ENCODE measurements at regions not wholly inside any gene's neighbourhood (a gene's known extent, or its start where the extent isn't known, plus 50 kb on each side); places are given as distances from the start of the nearest gene placed in this dataset.
"Not testable (repeated sequence)": the region's sequence is repeated elsewhere in the genome, so short reads cannot be mapped to it uniquely, and the experiment has no call there.

DNA sequence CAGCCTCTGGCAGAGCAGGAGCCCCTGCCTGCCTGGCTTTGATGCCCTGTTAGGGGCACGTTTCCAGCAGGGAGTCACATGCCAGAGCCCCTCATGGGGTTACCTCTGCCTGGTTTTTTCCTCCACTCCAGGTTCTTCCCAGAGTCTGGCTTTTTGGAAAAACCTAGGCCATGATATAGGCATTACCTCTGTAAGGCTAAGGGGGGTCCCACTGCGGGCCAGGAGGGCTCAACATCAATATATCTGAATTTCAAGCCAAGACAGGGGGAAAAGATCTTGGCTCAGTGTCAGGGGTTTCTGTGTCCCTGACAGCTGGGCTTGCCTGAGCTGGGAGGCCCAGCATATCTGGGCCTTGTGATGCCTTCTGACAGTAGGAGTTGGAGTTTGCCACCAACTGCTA, 127.4 kb downstream of the POTEH start:
- WGBS (ENCODE audit: insufficient coverage), result no CpG with 5 or more reads among the region's 2 CpGs
- H3K4me3 ChIP-seq (ENCODE audit: control extremely low read depth in 1 of 5, extremely low read depth in 1 of 5, insufficient read depth in 1 of 5, low read depth in 2 of 5, low read length in 4 of 5); H3K4me1 ChIP-seq (ENCODE audit: control insufficient read depth in 2 of 2, insufficient read depth in 2 of 2, low read length in 2 of 2); H3K4me3 Mint-ChIP-seq; ATAC-seq (ENCODE audit: low read depth); H3K27ac ChIP-seq (ENCODE audit: low read length in 2 of 2); H3K27me3 ChIP-seq (replicated peaks in 1 of 4; ENCODE audit: control extremely low read depth in 1 of 4, control insufficient read depth in 3 of 4, insufficient read depth in 4 of 4, low read length in 3 of 4); intact Hi-C loops (cut with micrococcal nuclease); H3K27me3 Mint-ChIP-seq; H2AFZ ChIP-seq (ENCODE audit: insufficient read depth, low read depth, low read length, poor library complexity, severe bottlenecking); POLR2A ChIA-PET; H3K36me3 ChIP-seq (replicated peaks in 1 of 2; ENCODE audit: control extremely low read depth in 1 of 2, control insufficient read depth in 1 of 2, extremely low read depth in 1 of 2, insufficient read depth in 2 of 2, low read length in 1 of 2); H3K9ac ChIP-seq (ENCODE audit: low read length); H4K20me1 ChIP-seq (ENCODE audit: control insufficient read depth, insufficient read depth, low read length, poor library complexity, severe bottlenecking); DNase-seq; CTCF ChIA-PET; H3K9me3 ChIP-seq (ENCODE audit: control extremely low read depth in 1 of 3, control insufficient read depth in 2 of 3, insufficient read depth in 1 of 3, low read length in 2 of 3); H3K4me1 Mint-ChIP-seq; H3K9me3 Mint-ChIP-seq (ENCODE audit: insufficient read depth); H3K79me2 ChIP-seq (ENCODE audit: control insufficient read depth, insufficient read depth, low read length); H3K27ac Mint-ChIP-seq; H3K4me2 ChIP-seq (replicated peaks; ENCODE audit: low read depth, low read length, poor library complexity, severe bottlenecking): not testable (repeated sequence)

DNA sequence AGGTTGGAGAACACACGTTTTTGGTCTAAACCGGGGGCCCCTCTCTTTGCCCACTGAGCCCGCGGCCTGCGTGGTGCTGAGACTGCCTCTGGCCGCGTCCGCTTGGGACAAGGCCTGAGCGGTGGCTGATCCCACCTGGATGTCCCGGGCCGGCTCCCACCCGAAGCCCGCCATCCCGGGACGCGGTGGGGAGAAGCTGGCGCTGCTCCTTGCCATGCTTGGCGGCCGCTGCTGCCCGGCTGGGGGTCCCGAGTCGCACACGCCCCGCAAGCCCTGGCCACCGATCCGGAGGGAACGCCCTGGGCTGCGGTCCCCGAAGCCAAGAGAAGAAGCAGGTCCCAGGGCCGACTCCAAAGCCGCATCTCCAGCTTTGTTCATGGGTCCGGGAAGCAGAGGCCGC, 130.1 kb downstream of the POTEH start:
- no CpG with 5 or more reads among the region's 33 CpGs for WGBS (ENCODE audit: insufficient coverage)

DNA sequence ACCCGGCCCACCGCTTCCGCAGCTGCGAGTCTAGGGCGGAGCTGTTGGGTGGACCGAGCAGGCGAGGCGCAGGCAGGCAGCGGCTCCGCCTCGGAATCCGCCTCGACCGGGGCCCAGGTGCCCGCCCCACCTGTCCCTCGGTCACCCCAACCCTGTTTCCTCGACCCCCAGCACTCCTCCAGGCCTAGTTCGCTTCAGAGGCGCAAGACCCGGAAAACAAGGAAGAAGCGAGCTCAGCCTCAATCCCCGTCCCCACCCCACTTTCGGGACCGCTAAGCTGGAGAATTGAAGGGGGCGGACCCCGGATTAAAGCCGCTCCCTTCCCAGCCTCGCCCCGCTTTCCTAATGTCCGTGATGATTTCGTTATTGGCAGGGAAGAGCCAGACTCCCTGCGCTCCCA, 131.3 kb downstream of the POTEH start:
- CTCF ChIA-PET; ATAC-seq (ENCODE audit: low read depth); H3K4me3 Mint-ChIP-seq; H3K36me3 ChIP-seq (replicated peaks in 1 of 2; ENCODE audit: control extremely low read depth in 1 of 2, control insufficient read depth in 1 of 2, extremely low read depth in 1 of 2, insufficient read depth in 2 of 2, low read length in 1 of 2); H3K79me2 ChIP-seq (ENCODE audit: control insufficient read depth, insufficient read depth, low read length); H3K9ac ChIP-seq (ENCODE audit: low read length); H3K4me1 ChIP-seq (ENCODE audit: control insufficient read depth in 2 of 2, insufficient read depth in 2 of 2, low read length in 2 of 2); POLR2A ChIA-PET; H3K27ac Mint-ChIP-seq; H4K20me1 ChIP-seq (ENCODE audit: control insufficient read depth, insufficient read depth, low read length, poor library complexity, severe bottlenecking); DNase-seq; H2AFZ ChIP-seq (ENCODE audit: insufficient read depth, low read depth, low read length, poor library complexity, severe bottlenecking); intact Hi-C loops (cut with micrococcal nuclease); H3K27me3 ChIP-seq (replicated peaks in 1 of 4; ENCODE audit: control extremely low read depth in 1 of 4, control insufficient read depth in 3 of 4, insufficient read depth in 4 of 4, low read length in 3 of 4); H3K9me3 Mint-ChIP-seq (ENCODE audit: insufficient read depth); H3K4me2 ChIP-seq (replicated peaks; ENCODE audit: low read depth, low read length, poor library complexity, severe bottlenecking); H3K9me3 ChIP-seq (ENCODE audit: control extremely low read depth in 1 of 3, control insufficient read depth in 2 of 3, insufficient read depth in 1 of 3, low read length in 2 of 3); H3K4me1 Mint-ChIP-seq; H3K27me3 Mint-ChIP-seq; H3K27ac ChIP-seq (ENCODE audit: low read length in 2 of 2); H3K4me3 ChIP-seq (ENCODE audit: control extremely low read depth in 1 of 5, extremely low read depth in 1 of 5, insufficient read depth in 1 of 5, low read depth in 2 of 5, low read length in 4 of 5): not testable (repeated sequence)
- no CpG with 5 or more reads among the region's 32 CpGs for WGBS (ENCODE audit: insufficient coverage)

More for the DNA sequence above, 130.1 kb downstream of the POTEH start:
- H3K4me2 ChIP-seq (replicated peaks; ENCODE audit: low read depth, low read length, poor library complexity, severe bottlenecking); H3K9me3 ChIP-seq (ENCODE audit: control extremely low read depth in 1 of 3, control insufficient read depth in 2 of 3, insufficient read depth in 1 of 3, low read length in 2 of 3); H3K27ac Mint-ChIP-seq; ATAC-seq (ENCODE audit: low read depth); CTCF ChIA-PET; H3K27me3 Mint-ChIP-seq; H2AFZ ChIP-seq (ENCODE audit: insufficient read depth, low read depth, low read length, poor library complexity, severe bottlenecking); H3K79me2 ChIP-seq (ENCODE audit: control insufficient read depth, insufficient read depth, low read length); intact Hi-C loops (cut with micrococcal nuclease); H3K9me3 Mint-ChIP-seq (ENCODE audit: insufficient read depth); H3K4me1 Mint-ChIP-seq; H3K9ac ChIP-seq (ENCODE audit: low read length); H3K4me3 ChIP-seq (ENCODE audit: control extremely low read depth in 1 of 5, extremely low read depth in 1 of 5, insufficient read depth in 1 of 5, low read depth in 2 of 5, low read length in 4 of 5); H3K4me3 Mint-ChIP-seq; H3K36me3 ChIP-seq (replicated peaks in 1 of 2; ENCODE audit: control extremely low read depth in 1 of 2, control insufficient read depth in 1 of 2, extremely low read depth in 1 of 2, insufficient read depth in 2 of 2, low read length in 1 of 2); H3K27me3 ChIP-seq (replicated peaks in 1 of 4; ENCODE audit: control extremely low read depth in 1 of 4, control insufficient read depth in 3 of 4, insufficient read depth in 4 of 4, low read length in 3 of 4); POLR2A ChIA-PET; H3K27ac ChIP-seq (ENCODE audit: low read length in 2 of 2); H4K20me1 ChIP-seq (ENCODE audit: control insufficient read depth, insufficient read depth, low read length, poor library complexity, severe bottlenecking); DNase-seq; H3K4me1 ChIP-seq (ENCODE audit: control insufficient read depth in 2 of 2, insufficient read depth in 2 of 2, low read length in 2 of 2): not testable (repeated sequence)

DNA sequence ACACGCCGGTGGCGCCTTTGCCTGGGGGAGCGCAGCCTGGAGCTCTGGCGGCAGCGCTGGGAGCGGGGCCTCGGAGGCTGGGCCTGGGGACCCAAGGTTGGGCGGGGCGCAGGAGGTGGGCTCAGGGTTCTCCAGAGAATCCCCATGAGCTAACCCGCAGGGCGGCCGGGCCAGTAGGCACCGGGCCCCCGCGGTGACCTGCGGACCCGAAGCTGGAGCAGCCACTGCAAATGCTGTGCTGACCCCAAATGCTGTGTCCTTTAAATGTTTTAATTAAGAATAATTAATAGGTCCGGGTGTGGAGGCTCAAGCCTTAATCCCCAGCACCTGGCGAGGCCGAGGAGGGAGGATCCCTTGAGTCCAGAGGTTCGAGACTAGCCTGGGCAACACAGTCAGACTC, 132.2 kb downstream of the POTEH start:
- H3K9me3 ChIP-seq (ENCODE audit: control extremely low read depth in 1 of 3, control insufficient read depth in 2 of 3, insufficient read depth in 1 of 3, low read length in 2 of 3); CTCF ChIA-PET; intact Hi-C loops (cut with micrococcal nuclease); H4K20me1 ChIP-seq (ENCODE audit: control insufficient read depth, insufficient read depth, low read length, poor library complexity, severe bottlenecking); H3K4me1 Mint-ChIP-seq; H3K4me1 ChIP-seq (ENCODE audit: control insufficient read depth in 2 of 2, insufficient read depth in 2 of 2, low read length in 2 of 2); DNase-seq; H3K27me3 Mint-ChIP-seq; H3K4me2 ChIP-seq (replicated peaks; ENCODE audit: low read depth, low read length, poor library complexity, severe bottlenecking); H3K9ac ChIP-seq (ENCODE audit: low read length); H3K27me3 ChIP-seq (replicated peaks in 1 of 4; ENCODE audit: control extremely low read depth in 1 of 4, control insufficient read depth in 3 of 4, insufficient read depth in 4 of 4, low read length in 3 of 4); H3K4me3 Mint-ChIP-seq; POLR2A ChIA-PET; H3K36me3 ChIP-seq (replicated peaks in 1 of 2; ENCODE audit: control extremely low read depth in 1 of 2, control insufficient read depth in 1 of 2, extremely low read depth in 1 of 2, insufficient read depth in 2 of 2, low read length in 1 of 2); H3K4me3 ChIP-seq (ENCODE audit: control extremely low read depth in 1 of 5, extremely low read depth in 1 of 5, insufficient read depth in 1 of 5, low read depth in 2 of 5, low read length in 4 of 5); H3K9me3 Mint-ChIP-seq (ENCODE audit: insufficient read depth); H3K27ac ChIP-seq (ENCODE audit: low read length in 2 of 2); H3K79me2 ChIP-seq (ENCODE audit: control insufficient read depth, insufficient read depth, low read length); ATAC-seq (ENCODE audit: low read depth); H3K27ac Mint-ChIP-seq; H2AFZ ChIP-seq (ENCODE audit: insufficient read depth, low read depth, low read length, poor library complexity, severe bottlenecking): not testable (repeated sequence)
- WGBS (ENCODE audit: insufficient coverage), result no CpG with 5 or more reads among the region's 22 CpGs

All from B cell (primary cell).